Psoas muscle (tissue), 7 donors: ENCODE measurements at regions not wholly inside any gene's neighbourhood (a gene's known extent, or its start where the extent isn't known, plus 50 kb on each side); places are given as distances from the start of the nearest gene placed in this dataset.

ENCODE experiments used
- ATAC-seq, 4 donors: fragments of 200-7000 bp; cut with Tn5 transposase; one replicate each; pipeline ENCODE4 v1.9.1; 2020; ENCODE audit warnings: moderate library complexity in 3 of 4, mild to moderate bottlenecking in 2 of 4
- DNase-seq, 2 donors: peaks; one replicate each; pipeline ENCODE4 v3.0.0-alpha.2; 2020
- H3K27ac ChIP-seq: fragments of 200-600 bp; one replicate; pipeline ENCODE4 v1.8.0; 2022
- H3K27me3 ChIP-seq, 3 donors: fragments of 200-600 bp in 1 of 3; one replicate each; pipeline versions ENCODE4 v1.6.1 to v1.8.0; 2013 to 2022; ENCODE audit warnings: low read length in 2 of 3, mild to moderate bottlenecking in 2 of 3, moderate library complexity in 1 of 3; ENCODE audit not compliant: insufficient read depth in 3 of 3
- H3K36me3 ChIP-seq, 2 donors: fragments of 200-600 bp in 1 of 2; one replicate each; pipeline versions ENCODE4 v1.6.1 to v1.8.0; 2013 to 2022; ENCODE audit warnings: low read depth in 1 of 2, mild to moderate bottlenecking in 1 of 2, moderate library complexity in 1 of 2; ENCODE audit not compliant: insufficient read depth in 1 of 2
- H3K4me1 ChIP-seq: fragments of 200-600 bp; one replicate; pipeline ENCODE4 v1.8.0; 2022
- H3K4me3 ChIP-seq: fragments of 200-600 bp; one replicate; pipeline ENCODE4 v1.8.0; 2022; ENCODE audit warnings: mild to moderate bottlenecking
- H3K9me3 ChIP-seq: fragments of 200-600 bp; one replicate; pipeline ENCODE4 v1.8.0; 2022
- WGBS, 3 donors: extraction: QIAGEN DNeasy Blood & Tissue Kit; methylation state at CpG; one replicate each; pipeline versions ENCODE4 v1.1.6 to v1.1.7; 2013; 5-methylcytosine and 5-hydroxymethylcytosine counted together
- intact Hi-C, 2 donors: fragments of 100-400 bp; cut with DNase I; formaldehyde crosslinking; loops; one replicate each; pipeline versions ENCODE4 v1.11.0 to v1.14.2; 2022
- TF ChIP-seq, protein P1 (sequence below): fragments of 200-600 bp; IDR thresholded peaks from one replicate; pipeline ENCODE4 v1.8.0; 2022; ENCODE audit warnings: antibody characterized with exemption
- donor health status: healthy with polysubstance abuse.
- donor health status: DM: no; HTN: no; CAD: no; lungs with moderate emphysema.
- donor health status: Bipolar disorder and iron deficiency.
- donor health status: healthy.
- donor health status: DM: yes; HTN: yes; CAD: no.
- donor health status: DM: no; HTN: no; CAD: no.
- donor health status: DM: yes; HTN: yes; CAD: no.

DNA sequence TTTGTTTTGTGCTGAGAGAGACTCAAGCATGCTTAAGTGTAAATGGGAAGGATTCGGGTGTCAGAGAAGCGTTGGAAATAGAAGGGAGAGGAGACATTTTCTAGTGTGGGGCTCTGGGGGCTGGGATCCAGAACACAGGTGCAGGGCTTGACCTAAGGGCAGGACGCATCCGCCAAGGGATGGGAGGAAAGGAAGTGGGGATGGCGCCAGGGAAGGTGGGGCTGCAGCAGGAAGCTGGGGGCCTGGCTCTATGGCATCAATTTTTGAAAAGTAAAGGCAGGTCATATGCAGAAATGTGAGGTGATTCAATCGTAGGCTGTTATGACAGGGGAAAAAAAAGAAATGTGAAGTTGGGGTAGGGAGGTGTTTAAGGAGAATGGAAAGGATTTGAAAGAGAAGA lies 143.2 kb upstream of the SERTAD2 start:
- intact Hi-C loops: no loop called here
- 62 to 71% (median 66%) methylated on average over 6 of the region's 6 CpGs for WGBS, 3 donors
- Histone ChIP-seq H3K27me3 (peaks cover 0 to 7% (median 0%) of the 10 kb centered on the region in 3 donors), H3K27ac (no peak overlapping the region), H3K9me3 (no peaks in the 10 kb centered on the region), H3K4me1 (peaks cover 4% of the 10 kb centered on the region), H3K36me3 (no peaks in the 10 kb centered on the region), H3K4me3 (no peak overlapping the region)
- DNase-seq (no peak), ATAC-seq (no peak)
- TF ChIP-seq, protein P1, sequence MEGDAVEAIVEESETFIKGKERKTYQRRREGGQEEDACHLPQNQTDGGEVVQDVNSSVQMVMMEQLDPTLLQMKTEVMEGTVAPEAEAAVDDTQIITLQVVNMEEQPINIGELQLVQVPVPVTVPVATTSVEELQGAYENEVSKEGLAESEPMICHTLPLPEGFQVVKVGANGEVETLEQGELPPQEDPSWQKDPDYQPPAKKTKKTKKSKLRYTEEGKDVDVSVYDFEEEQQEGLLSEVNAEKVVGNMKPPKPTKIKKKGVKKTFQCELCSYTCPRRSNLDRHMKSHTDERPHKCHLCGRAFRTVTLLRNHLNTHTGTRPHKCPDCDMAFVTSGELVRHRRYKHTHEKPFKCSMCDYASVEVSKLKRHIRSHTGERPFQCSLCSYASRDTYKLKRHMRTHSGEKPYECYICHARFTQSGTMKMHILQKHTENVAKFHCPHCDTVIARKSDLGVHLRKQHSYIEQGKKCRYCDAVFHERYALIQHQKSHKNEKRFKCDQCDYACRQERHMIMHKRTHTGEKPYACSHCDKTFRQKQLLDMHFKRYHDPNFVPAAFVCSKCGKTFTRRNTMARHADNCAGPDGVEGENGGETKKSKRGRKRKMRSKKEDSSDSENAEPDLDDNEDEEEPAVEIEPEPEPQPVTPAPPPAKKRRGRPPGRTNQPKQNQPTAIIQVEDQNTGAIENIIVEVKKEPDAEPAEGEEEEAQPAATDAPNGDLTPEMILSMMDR: no peak

DNA sequence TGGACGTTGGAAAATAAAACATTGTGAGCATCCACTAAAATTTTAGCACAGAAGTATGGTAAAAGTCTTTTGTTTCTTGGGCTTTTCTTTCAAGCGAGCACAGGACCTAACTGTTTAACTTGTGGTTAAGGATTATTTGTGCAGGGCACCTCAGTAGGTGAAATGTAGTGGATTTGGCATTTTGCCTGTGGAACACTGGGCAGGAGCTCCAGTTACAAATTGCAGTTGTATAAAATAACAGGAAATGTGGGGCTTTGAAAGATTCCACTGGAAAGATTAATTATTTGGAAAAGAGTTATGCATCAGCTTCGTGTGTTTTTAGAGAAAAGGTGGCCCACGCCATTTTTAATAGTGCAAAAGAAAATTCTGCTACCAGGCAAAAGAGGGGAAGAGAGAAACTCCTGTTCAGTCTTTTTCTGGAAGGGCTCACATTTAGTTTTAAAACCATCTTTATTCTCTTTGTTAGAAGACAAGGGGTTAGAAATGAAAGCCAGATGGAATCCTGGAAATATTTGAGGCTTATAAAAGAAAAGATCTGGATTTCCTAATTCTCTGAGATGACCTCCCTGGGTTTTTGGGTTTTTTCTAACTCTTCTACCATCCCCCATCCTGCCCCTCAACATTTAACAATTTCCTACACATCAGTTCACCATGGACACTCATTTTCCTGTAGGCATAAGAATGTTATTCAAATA lies 144.3 kb upstream of the SERTAD2 start:
- ATAC-seq (no peak), DNase-seq (no peak)
- WGBS, 3 donors: 50 to 60% (median 53%) methylated on average over 4 of the region's 4 CpGs
- intact Hi-C loops: no loop called here
- peaks cover 0 to 7% (median 0%) of the 10 kb centered on the region in 3 donors for H3K27me3 ChIP-seq
- no peak overlapping the region for H3K4me3 ChIP-seq
- no peaks in the 10 kb centered on the region for H3K36me3 ChIP-seq
- peaks cover 4% of the 10 kb centered on the region for H3K4me1 ChIP-seq
- TF ChIP-seq, protein P1: no peak
- H3K9me3 ChIP-seq: no peaks in the 10 kb centered on the region
- no peak overlapping the region for H3K27ac ChIP-seq

DNA sequence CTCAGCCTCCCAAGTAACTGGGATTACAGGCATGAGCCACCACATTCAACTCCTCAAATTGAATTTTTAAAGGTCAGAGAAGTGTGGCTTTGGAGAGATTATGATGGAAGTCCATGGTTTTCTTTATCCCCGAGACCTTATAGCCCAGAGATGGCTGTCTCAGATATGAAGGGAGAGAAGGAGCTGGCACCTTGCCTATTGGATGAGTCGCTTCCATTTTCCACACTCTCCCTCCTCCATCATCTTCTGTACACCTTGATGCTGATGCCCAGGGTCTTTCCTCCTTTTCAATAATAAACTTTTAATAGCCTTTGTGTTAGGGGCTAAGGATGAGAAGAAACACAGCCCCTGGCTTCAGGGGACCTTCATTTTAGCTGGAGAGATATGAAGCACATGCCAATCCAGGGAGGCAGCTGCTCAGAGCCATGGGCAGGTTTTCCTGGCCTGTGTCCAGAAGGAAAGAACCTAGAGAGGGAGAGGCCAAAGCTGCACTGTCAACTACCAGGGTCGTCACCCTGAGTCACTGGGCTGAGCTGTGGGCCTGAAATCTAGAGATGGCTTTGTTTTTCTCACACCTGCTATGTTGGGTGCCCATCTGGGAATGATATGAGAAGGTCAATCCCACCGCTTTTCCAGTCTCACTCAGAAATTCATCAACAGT lies 146.0 kb upstream of the SERTAD2 start:
- intact Hi-C loops: no loop called here
- Histone ChIP-seq H3K27me3 (peaks cover 0 to 7% (median 0%) of the 10 kb centered on the region in 3 donors), H3K27ac (no peak overlapping the region), H3K36me3 (no peaks in the 10 kb centered on the region), H3K4me3 (no peak overlapping the region), H3K9me3 (no peaks in the 10 kb centered on the region), H3K4me1 (peaks cover 4% of the 10 kb centered on the region)
- 76 to 81% (median 81%) methylated on average over 4 of the region's 4 CpGs for WGBS, 3 donors
- ATAC-seq: no peak
- TF ChIP-seq, protein P1: no peak
- DNase-seq: no peak

DNA sequence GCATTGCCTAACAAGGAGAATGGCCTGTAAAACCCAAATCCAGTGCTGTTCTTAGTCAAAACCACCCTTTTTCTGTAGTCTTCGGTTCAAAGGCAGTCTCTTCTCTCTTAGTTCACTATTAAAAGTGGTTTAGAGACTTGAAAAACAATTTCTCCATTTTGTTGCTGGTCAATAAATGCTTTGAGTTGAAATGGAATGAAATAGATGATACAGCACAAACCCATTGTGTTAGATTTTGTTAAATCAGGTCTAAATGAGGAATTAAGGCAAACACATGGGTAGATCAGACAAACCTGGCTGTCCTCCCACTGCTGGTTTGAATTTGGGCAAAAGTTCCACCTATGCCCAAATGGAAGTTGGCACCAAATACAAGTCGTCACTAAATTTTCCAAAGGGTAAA lies 150.1 kb upstream of the SERTAD2 start:
- DNase-seq: no peak

More for the DNA sequence above, 150.1 kb upstream of the SERTAD2 start:
- no peaks in the 10 kb centered on the region for H3K27me3 ChIP-seq
- 65 to 86% (median 83%) methylated on average over 2 of the region's 2 CpGs for WGBS, 3 donors
- TF ChIP-seq, protein P1: no peak
- no peak overlapping the region for H3K27ac ChIP-seq
- no peaks in the 10 kb centered on the region for H3K4me1 ChIP-seq
- H3K4me3 ChIP-seq: no peak overlapping the region
- no peaks in the 10 kb centered on the region for H3K36me3 ChIP-seq
- no peaks in the 10 kb centered on the region for H3K9me3 ChIP-seq
- ATAC-seq: no peak
- intact Hi-C loops: no loop called here
